ENCODE measurements at regions not wholly inside any gene's neighbourhood (a gene's known extent, or its start where the extent isn't known, plus 50 kb on each side); places are given as distances from the start of the nearest gene placed in this dataset.

GRCh38 chr13:34430294-34430693 lies 511.8 kb upstream of the NBEA start:
- Histone ChIP-seq H3K27me3 (replicated peaks in 1 of 7) (no peaks in the 10 kb centered on the region), H3K4me1 (no peaks in the 10 kb centered on the region), H3K4me3 (no peak overlapping the region), H3K9me3 (peaks cover 0 to 3% (median 0%) of the 10 kb centered on the region in 8 donors), H3K27ac (no peak overlapping the region), H3K36me3 (no peaks in the 10 kb centered on the region)
- WGBS, 5 donors: 77 to 92% (median 89%) methylated on average over 2 of the region's 2 CpGs
- no peak for DNase-seq
- intact Hi-C loops (cut with DNase I; ENCODE audit: low total_unique reads): no loop called here
- TF ChIP-seq POLR2A (IDR thresholded peaks at IDR 0.05) (no peak), POLR2AphosphoS5 (IDR thresholded peaks at IDR 0.05) (no peak), CTCF (IDR thresholded peaks at IDR 0.05 in 8 of 11, conservative IDR thresholded peaks at IDR 0.05 in 3 of 11) (no peak)

- intact Hi-C loops (cut with DNase I; ENCODE audit: low total_unique reads): no loop called here
- no peak overlapping the region for H3K27ac ChIP-seq
- no peak for DNase-seq
- 79 to 94% (median 86%) methylated on average over 2 of the region's 2 CpGs for WGBS, 5 donors
- no peaks in the 10 kb centered on the region for H3K4me1 ChIP-seq
- H3K9me3 ChIP-seq: peaks cover 0 to 3% (median 0%) of the 10 kb centered on the region in 8 donors
- no peak overlapping the region for H3K4me3 ChIP-seq
- no peaks in the 10 kb centered on the region for H3K27me3 ChIP-seq (replicated peaks in 1 of 7)
- TF ChIP-seq POLR2A (IDR thresholded peaks at IDR 0.05) (no peak), CTCF (IDR thresholded peaks at IDR 0.05 in 8 of 11, conservative IDR thresholded peaks at IDR 0.05 in 3 of 11) (no peak), POLR2AphosphoS5 (IDR thresholded peaks at IDR 0.05) (no peak)
- H3K36me3 ChIP-seq: no peaks in the 10 kb centered on the region
These were observed 510.1 kb upstream of the NBEA start for GRCh38 chr13:34431827-34432581.

GRCh38 chr13:34435338-34435737 lies 506.7 kb upstream of the NBEA start:
- no peak overlapping the region for H3K4me3 ChIP-seq
- DNase-seq: no peak
- H3K27ac ChIP-seq: no peak overlapping the region
- intact Hi-C loops (cut with DNase I; ENCODE audit: low total_unique reads): no loop called here
- no peaks in the 10 kb centered on the region for H3K36me3 ChIP-seq
- no peaks in the 10 kb centered on the region for H3K4me1 ChIP-seq
- 80 to 87% (median 83%) methylated on average over 3 of the region's 3 CpGs for WGBS, 5 donors
- no peaks in the 10 kb centered on the region for H3K27me3 ChIP-seq (replicated peaks in 1 of 7)
- TF ChIP-seq CTCF (IDR thresholded peaks at IDR 0.05 in 8 of 11, conservative IDR thresholded peaks at IDR 0.05 in 3 of 11): no peak
- no peak for TF ChIP-seq POLR2A (IDR thresholded peaks at IDR 0.05)
- no peak for TF ChIP-seq POLR2AphosphoS5 (IDR thresholded peaks at IDR 0.05)
- peaks cover 0 to 3% (median 0%) of the 10 kb centered on the region in 8 donors for H3K9me3 ChIP-seq

GRCh38 chr13:34437873-34438272 lies 504.2 kb upstream of the NBEA start:
- DNase-seq: no peak
- TF ChIP-seq POLR2AphosphoS5 (IDR thresholded peaks at IDR 0.05) (no peak), CTCF (IDR thresholded peaks at IDR 0.05 in 8 of 11, conservative IDR thresholded peaks at IDR 0.05 in 3 of 11) (no peak), POLR2A (IDR thresholded peaks at IDR 0.05) (no peak)
- no peaks in the 10 kb centered on the region for H3K36me3 ChIP-seq
- H3K27me3 ChIP-seq (replicated peaks in 1 of 7): no peaks in the 10 kb centered on the region
- peaks cover 0 to 3% (median 0%) of the 10 kb centered on the region in 8 donors for H3K9me3 ChIP-seq
- no peak overlapping the region for H3K27ac ChIP-seq
- intact Hi-C loops (cut with DNase I; ENCODE audit: low total_unique reads): no loop called here
- H3K4me3 ChIP-seq: no peak overlapping the region
- H3K4me1 ChIP-seq: no peaks in the 10 kb centered on the region

Measured in spleen (tissue), 11 donors.